ENCODE measurements at regions not wholly inside any gene's neighbourhood (a gene's known extent, or its start where the extent isn't known, plus 50 kb on each side); places are given as distances from the start of the nearest gene placed in this dataset.

- Histone ChIP-seq H3K9me3 (no peaks in the 10 kb centered on the region), H3F3A (replicated peaks; ENCODE audit: insufficient read depth) (no peaks in the 10 kb centered on the region), H3K4me2 (no peak overlapping the region), H3K9me2 (no peaks in the 10 kb centered on the region), H3K27me3 (ENCODE audit: insufficient read depth) (peaks cover 13% of the 10 kb centered on the region; the same call in 1 of the 2 replicates), H3K36me3 (replicated peaks in 1 of 2; ENCODE audit: control insufficient read depth in 1 of 2, insufficient read depth in 2 of 2, low read length in 1 of 2) (no peaks in the 10 kb centered on the region), H3K27ac (ENCODE audit: low read depth in 2 of 2, low read length in 1 of 2) (no peak overlapping the region), H3K4me3 (ENCODE audit: low read depth in 2 of 2, low read length in 1 of 2) (no peak overlapping the region), H4K20me1 (ENCODE audit: insufficient read depth) (no peaks in the 10 kb centered on the region), H2AFZ (ENCODE audit: low read depth) (no peak overlapping the region), H3K9ac (no peak overlapping the region), H3K4me1 (ENCODE audit: control insufficient read depth in 1 of 2, insufficient read depth in 2 of 2, low read depth in 1 of 2, low read length in 1 of 2) (no peaks in the 10 kb centered on the region), H3K79me2 (ENCODE audit: insufficient read depth) (no peaks in the 10 kb centered on the region)
- TF ChIP-seq CHD2 (IDR thresholded peaks at IDR 0.05; ENCODE audit: low read length, partially characterized antibody) (no peak), POLR2AphosphoS5 (IDR thresholded peaks at IDR 0.05; ENCODE audit: low read depth, low read length) (no peak), FOXM1 (IDR thresholded peaks at IDR 0.05; ENCODE audit: low read depth) (no peak), GATA2 (CRISPR knock-in tag; IDR thresholded peaks at IDR 0.05) (no peak), CTCF (IDR thresholded peaks at IDR 0.05) (no peak), IRF3 (IDR thresholded peaks at IDR 0.05; ENCODE audit: low read depth, low read length) (no peak), RAD21 (IDR thresholded peaks at IDR 0.05; ENCODE audit: low read length) (no peak), NFIC (IDR thresholded peaks at IDR 0.05; ENCODE audit: borderline replicate concordance) (no peak), GABPA (IDR thresholded peaks at IDR 0.05; ENCODE audit: low read depth) (no peak), JUND (IDR thresholded peaks at IDR 0.05) (no peak), MAX (IDR thresholded peaks at IDR 0.05; ENCODE audit: low read depth) (no peak)
- WGBS (ENCODE audit: low lambda C conversion rate): 2% methylated on average over 1 of the region's 1 CpG
- POLR2A ChIA-PET: no interaction called here
- DNase-seq: no peak
- CTCF ChIA-PET: no interaction called here
These were observed 59.4 kb upstream of the DOK5 start for GRCh38 chr20:54415967-54416366.

GRCh38 chr20:54416770-54417169 lies 58.6 kb upstream of the DOK5 start:
- ChIA-PET CTCF (no interaction called here), POLR2A (no interaction called here)
- H3F3A ChIP-seq (replicated peaks; ENCODE audit: insufficient read depth): no peaks in the 10 kb centered on the region
- no peak overlapping the region for H3K4me3 ChIP-seq (ENCODE audit: low read depth in 2 of 2, low read length in 1 of 2)
- no peaks in the 10 kb centered on the region for H3K4me1 ChIP-seq (ENCODE audit: control insufficient read depth in 1 of 2, insufficient read depth in 2 of 2, low read depth in 1 of 2, low read length in 1 of 2)
- no peak overlapping the region for H2AFZ ChIP-seq (ENCODE audit: low read depth)
- no peaks in the 10 kb centered on the region for H3K9me3 ChIP-seq
- H3K36me3 ChIP-seq (replicated peaks in 1 of 2; ENCODE audit: control insufficient read depth in 1 of 2, insufficient read depth in 2 of 2, low read length in 1 of 2): no peaks in the 10 kb centered on the region
- no peaks in the 10 kb centered on the region for H4K20me1 ChIP-seq (ENCODE audit: insufficient read depth)
- no peaks in the 10 kb centered on the region for H3K79me2 ChIP-seq (ENCODE audit: insufficient read depth)
- no peaks in the 10 kb centered on the region for H3K9me2 ChIP-seq
- H3K27me3 ChIP-seq (ENCODE audit: insufficient read depth): peaks cover 11% of the 10 kb centered on the region; the same call in 1 of the 2 replicates
- WGBS (ENCODE audit: low lambda C conversion rate): 13% methylated on average over 3 of the region's 4 CpGs
- H3K4me2 ChIP-seq: no peak overlapping the region
- no peak overlapping the region for H3K27ac ChIP-seq (ENCODE audit: low read depth in 2 of 2, low read length in 1 of 2)
- TF ChIP-seq RAD21 (IDR thresholded peaks at IDR 0.05; ENCODE audit: low read length): no peak
- H3K9ac ChIP-seq: no peak overlapping the region
- no peak for DNase-seq

All from SK-N-SH (cell line).